ENCODE measurements at regions not wholly inside any gene's neighbourhood (a gene's known extent, or its start where the extent isn't known, plus 50 kb on each side); places are given as distances from the start of the nearest gene placed in this dataset.
"Not testable (repeated sequence)": the region's sequence is repeated elsewhere in the genome, so short reads cannot be mapped to it uniquely, and the experiment has no call there.

DNA sequence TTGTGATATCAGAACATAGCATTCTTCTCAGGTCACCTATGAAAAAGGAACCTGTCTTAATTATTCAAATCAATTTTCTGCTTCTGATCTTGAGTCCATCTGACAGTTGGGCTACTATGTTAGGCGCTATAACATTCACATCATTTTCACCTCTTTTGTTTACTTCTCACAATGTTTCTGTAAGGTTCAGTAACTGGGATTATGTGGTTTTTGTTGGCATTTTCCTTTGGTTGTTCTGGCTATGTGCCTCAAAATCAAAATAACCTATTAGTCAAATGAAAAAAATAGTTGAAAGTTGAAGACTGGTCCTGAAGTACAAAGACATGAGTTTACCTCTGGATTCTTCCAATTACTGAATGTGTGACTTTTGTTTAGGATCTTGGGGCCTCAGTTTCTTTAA lies 221.3 kb upstream of the SMIM30 start:
- ChIA-PET POLR2A (no interaction called here), CTCF (interaction anchor here (1.2 kb wide), 1 partner anchor 82 kb away, joined by 3 read pairs; no protein-coding TSS in a partner anchor)
- DNase-seq (ENCODE audit: extremely low spot score): no peak
- TF ChIP-seq, protein P1, sequence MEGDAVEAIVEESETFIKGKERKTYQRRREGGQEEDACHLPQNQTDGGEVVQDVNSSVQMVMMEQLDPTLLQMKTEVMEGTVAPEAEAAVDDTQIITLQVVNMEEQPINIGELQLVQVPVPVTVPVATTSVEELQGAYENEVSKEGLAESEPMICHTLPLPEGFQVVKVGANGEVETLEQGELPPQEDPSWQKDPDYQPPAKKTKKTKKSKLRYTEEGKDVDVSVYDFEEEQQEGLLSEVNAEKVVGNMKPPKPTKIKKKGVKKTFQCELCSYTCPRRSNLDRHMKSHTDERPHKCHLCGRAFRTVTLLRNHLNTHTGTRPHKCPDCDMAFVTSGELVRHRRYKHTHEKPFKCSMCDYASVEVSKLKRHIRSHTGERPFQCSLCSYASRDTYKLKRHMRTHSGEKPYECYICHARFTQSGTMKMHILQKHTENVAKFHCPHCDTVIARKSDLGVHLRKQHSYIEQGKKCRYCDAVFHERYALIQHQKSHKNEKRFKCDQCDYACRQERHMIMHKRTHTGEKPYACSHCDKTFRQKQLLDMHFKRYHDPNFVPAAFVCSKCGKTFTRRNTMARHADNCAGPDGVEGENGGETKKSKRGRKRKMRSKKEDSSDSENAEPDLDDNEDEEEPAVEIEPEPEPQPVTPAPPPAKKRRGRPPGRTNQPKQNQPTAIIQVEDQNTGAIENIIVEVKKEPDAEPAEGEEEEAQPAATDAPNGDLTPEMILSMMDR (IDR thresholded peaks at IDR 0.05; ENCODE audit: control extremely low read depth, extremely low read depth, low read depth, missing control alignments): no peak

DNA sequence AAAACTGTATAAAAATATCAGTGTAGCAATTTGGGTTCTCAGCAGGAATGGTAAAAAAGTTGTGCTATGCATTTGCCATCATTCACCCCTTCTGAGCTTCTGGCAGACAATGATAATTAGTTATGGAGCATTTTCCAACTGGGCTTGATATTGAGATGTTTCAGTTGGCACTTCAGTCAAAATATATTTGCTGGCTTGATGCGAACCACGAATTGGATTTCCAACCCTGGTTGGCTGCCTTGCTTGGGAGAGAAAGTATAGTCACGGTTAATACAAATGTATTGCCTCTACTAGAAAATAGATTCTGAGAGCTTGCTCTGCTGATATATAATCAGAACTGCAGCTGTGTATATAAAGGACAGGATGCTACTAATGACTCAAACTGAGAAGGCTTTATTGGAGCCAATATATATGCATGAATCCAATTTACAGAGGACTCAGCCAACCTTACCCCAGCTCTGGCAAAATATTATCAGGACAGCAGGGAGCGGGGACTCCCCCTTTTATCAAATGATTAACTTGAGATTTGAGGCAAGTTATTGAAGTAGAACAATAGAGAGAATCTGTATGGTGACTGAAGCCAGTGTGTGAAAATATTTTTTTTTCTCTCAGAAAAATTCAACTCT lies 219.8 kb upstream of the SMIM30 start:
- POLR2A ChIA-PET: no interaction called here
- DNase-seq (ENCODE audit: extremely low spot score): no peak
- TF ChIP-seq, protein P1 (IDR thresholded peaks at IDR 0.05; ENCODE audit: control extremely low read depth, extremely low read depth, low read depth, missing control alignments): no peak
- CTCF ChIA-PET: no interaction called here

DNA sequence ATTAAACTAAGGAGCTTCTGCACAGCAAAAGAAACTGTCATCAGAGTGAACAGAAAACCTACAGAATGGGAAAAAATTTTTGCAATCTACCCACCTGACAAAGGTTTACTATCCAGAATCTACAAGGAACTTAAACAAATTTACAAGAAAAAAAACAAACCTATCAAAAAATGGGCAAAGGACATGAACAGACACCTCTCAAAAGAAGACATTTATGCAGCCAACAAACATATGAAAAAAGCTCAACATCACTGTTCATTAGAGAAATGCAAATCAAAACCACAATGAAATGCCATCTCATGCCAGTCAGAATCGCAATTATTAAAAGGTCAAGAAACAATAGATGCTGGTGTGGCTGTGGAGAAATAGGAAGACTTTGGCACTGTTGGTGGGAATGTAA lies 218.5 kb upstream of the SMIM30 start:
- DNase-seq (ENCODE audit: extremely low spot score); POLR2A ChIA-PET: not testable (repeated sequence)
- CTCF ChIA-PET: interaction anchor here (0.6 to 1.5 kb wide), 2 partner anchors 10 to 1388 kb away, joined by 3 to 5 read pairs; no protein-coding TSS in a partner anchor

DNA sequence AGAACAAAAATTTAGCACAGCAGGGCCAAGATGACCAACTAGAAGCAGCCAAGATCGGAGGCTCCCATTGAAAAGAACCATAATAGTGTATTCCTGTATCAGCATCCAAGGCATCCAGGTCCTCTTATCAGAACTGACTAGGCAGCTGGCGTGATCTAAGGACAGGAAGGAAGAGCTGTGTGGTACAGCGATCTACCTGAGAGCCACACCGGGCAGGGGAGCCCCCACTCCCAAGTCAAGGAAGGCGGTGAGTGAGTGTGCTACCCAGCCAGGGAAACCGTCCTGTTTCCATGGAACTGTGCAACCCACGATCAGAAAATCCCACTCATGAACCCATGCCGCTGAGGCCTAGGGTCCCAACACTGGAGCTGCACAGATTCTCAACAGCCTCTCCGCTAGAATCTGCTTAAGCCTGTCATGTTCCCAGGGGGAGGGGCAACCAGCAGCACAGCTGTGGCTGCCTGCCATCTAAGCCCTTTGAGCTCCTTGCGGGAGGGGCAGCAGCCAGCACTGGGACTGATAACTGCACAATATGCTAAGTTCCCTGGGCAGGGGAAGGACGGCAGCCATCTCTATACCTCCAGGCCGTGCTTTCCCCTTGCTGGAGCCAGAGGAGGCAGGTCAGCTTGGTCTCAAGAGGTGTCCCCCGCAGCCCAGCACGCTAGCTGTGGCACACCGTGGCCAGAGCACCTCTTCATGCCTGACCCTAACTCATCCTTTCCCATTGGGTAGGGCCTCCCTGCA lies 213.0 kb upstream of the SMIM30 start:
- no peak for DNase-seq (ENCODE audit: extremely low spot score)
- POLR2A ChIA-PET: no interaction called here

DNA sequence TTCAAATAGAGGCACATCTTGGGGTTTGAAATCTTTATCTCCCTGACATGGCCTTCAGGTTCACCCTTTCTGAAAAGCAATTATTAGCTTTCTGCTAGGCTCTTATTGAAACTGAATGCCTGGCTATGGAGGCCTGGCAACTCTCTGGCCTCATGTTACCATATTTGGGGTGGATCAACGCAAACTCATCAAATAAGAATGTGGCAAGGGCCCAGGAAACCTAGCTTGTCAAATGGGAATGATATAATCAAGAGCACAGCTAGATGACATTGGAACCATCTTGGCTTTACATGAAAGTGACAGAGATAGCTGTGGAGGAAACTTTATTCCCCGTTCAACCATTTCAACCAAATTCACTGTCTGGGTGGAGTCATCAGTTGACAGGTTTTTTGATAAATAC lies 202.8 kb upstream of the SMIM30 start:
- CTCF ChIA-PET: no interaction called here
- TF ChIP-seq, protein P1 (IDR thresholded peaks at IDR 0.05; ENCODE audit: control extremely low read depth, extremely low read depth, low read depth, missing control alignments): no peak
- POLR2A ChIA-PET: no interaction called here
- DNase-seq (ENCODE audit: extremely low spot score): no peak

More for the DNA sequence above, 213.0 kb upstream of the SMIM30 start:
- TF ChIP-seq, protein P1 (IDR thresholded peaks at IDR 0.05; ENCODE audit: control extremely low read depth, extremely low read depth, low read depth, missing control alignments): no peak
- CTCF ChIA-PET: interaction anchor here (1.2 kb wide), 1 partner anchor 17 kb away, joined by 3 read pairs; no protein-coding TSS in a partner anchor

DNA sequence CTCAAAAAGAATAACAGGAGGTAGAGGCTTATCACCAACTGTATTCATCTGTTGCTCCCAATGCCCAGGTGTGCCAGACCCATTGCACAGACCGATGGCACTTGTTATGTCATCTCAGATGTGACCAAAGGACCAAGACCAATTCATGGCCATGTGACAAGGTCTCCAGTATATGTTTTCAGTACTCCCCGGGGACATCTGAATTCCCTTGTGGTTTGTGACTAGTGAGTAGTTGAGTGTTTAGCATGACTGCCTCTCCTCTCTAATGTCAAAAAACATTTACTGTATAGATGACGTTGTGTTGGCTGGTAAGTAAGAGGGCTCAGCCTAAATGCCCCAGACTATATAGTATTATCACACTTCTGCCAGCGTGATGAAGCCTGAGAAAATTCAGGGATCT lies 202.1 kb upstream of the SMIM30 start:
- DNase-seq (ENCODE audit: extremely low spot score): no peak
- POLR2A ChIA-PET: no interaction called here
- CTCF ChIA-PET: no interaction called here
- TF ChIP-seq, protein P1 (IDR thresholded peaks at IDR 0.05; ENCODE audit: control extremely low read depth, extremely low read depth, low read depth, missing control alignments): no peak

DNA sequence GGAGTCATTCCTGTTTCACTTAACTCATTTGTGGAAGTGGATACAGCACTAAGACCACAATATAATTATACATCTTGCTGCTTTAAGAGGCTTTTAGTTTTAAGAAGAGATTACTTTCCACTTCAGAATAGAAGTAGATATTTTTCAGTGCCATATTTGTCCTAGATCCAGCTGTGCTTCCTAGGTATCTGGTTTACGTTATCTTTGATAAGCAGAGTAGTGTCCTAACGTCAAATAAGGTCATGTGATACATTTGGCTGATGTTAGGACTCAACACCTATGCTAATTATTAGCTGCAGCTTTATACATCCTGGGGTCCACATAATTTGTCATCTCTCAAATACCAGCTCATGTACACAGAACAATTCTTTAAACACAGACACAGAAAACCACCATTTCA lies 196.2 kb upstream of the SMIM30 start:
- CTCF ChIA-PET: interaction anchor here (0.8 kb wide), 1 partner anchor 58 kb away, joined by 3 read pairs; no protein-coding TSS in a partner anchor

More for the DNA sequence above, 196.2 kb upstream of the SMIM30 start:
- POLR2A ChIA-PET: no interaction called here
- DNase-seq (ENCODE audit: extremely low spot score): no peak
- TF ChIP-seq, protein P1 (IDR thresholded peaks at IDR 0.05; ENCODE audit: control extremely low read depth, extremely low read depth, low read depth, missing control alignments): no peak

Data from GM10248 (cell line).